ENCODE measurements at regions not wholly inside any gene's neighbourhood (a gene's known extent, or its start where the extent isn't known, plus 50 kb on each side); places are given as distances from the start of the nearest gene placed in this dataset.
A peak's percentile ranks its signal among the peaks of the same experiment; 100 is the strongest.

DNA sequence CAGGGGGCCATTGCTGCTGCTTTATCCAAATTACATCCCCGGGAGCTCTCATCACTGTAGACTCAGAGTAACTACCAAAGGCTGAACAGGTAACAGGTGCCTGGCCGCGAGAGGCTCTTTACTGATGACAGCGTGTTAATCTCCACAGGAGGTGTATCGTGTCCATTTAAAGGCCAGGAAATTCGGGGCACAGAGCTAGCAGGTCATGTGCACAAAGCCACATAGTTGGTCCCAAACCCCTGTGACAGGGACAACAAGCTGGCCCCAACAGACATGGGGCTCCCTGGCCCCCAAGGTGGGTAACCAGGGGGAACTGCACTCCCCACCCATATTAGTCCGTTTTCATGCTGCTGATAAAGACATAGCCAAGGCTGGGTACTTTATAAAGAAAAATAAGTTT, 55.3 kb upstream of the RBFOX3 start:
- TF ChIP-seq, protein P1, sequence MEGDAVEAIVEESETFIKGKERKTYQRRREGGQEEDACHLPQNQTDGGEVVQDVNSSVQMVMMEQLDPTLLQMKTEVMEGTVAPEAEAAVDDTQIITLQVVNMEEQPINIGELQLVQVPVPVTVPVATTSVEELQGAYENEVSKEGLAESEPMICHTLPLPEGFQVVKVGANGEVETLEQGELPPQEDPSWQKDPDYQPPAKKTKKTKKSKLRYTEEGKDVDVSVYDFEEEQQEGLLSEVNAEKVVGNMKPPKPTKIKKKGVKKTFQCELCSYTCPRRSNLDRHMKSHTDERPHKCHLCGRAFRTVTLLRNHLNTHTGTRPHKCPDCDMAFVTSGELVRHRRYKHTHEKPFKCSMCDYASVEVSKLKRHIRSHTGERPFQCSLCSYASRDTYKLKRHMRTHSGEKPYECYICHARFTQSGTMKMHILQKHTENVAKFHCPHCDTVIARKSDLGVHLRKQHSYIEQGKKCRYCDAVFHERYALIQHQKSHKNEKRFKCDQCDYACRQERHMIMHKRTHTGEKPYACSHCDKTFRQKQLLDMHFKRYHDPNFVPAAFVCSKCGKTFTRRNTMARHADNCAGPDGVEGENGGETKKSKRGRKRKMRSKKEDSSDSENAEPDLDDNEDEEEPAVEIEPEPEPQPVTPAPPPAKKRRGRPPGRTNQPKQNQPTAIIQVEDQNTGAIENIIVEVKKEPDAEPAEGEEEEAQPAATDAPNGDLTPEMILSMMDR (IDR thresholded peaks at IDR 0.05; ENCODE audit: poor library complexity), result no peak
- TF ChIP-seq EZH2phosphoT487 (IDR thresholded peaks at IDR 0.05; ENCODE audit: low read depth, severe bottlenecking, unreplicated experiment), result no peak
- TF ChIP-seq EZH2 (IDR thresholded peaks at IDR 0.05; ENCODE audit: borderline replicate concordance), result no peak
- Histone ChIP-seq H4K20me1 (ENCODE audit: insufficient read depth, poor library complexity, severe bottlenecking) (no peaks in the 10 kb centered on the region), H3K9me3 (ENCODE audit: low read depth) (no peaks in the 10 kb centered on the region), H3K79me2 (no peaks in the 10 kb centered on the region), H3K9me2 (replicated peaks; ENCODE audit: insufficient read depth) (no peaks in the 10 kb centered on the region), H3K27ac (no peak overlapping the region), H3K4me3 (no peak overlapping the region), H3K27me3 (no peaks in the 10 kb centered on the region), H3K36me3 (replicated peaks; ENCODE audit: insufficient read depth, low read depth) (no peaks in the 10 kb centered on the region), H3K4me2 (no peak overlapping the region), H3K4me1 (ENCODE audit: insufficient read depth) (peaks cover 6% of the 10 kb centered on the region), H2AFZ (no peak overlapping the region)
- 79% methylated on average over 7 of the region's 7 CpGs for WGBS (ENCODE audit: low lambda C conversion rate, missing lambda C conversion rate)
- no peak for DNase-seq (ENCODE audit: low spot score)

DNA sequence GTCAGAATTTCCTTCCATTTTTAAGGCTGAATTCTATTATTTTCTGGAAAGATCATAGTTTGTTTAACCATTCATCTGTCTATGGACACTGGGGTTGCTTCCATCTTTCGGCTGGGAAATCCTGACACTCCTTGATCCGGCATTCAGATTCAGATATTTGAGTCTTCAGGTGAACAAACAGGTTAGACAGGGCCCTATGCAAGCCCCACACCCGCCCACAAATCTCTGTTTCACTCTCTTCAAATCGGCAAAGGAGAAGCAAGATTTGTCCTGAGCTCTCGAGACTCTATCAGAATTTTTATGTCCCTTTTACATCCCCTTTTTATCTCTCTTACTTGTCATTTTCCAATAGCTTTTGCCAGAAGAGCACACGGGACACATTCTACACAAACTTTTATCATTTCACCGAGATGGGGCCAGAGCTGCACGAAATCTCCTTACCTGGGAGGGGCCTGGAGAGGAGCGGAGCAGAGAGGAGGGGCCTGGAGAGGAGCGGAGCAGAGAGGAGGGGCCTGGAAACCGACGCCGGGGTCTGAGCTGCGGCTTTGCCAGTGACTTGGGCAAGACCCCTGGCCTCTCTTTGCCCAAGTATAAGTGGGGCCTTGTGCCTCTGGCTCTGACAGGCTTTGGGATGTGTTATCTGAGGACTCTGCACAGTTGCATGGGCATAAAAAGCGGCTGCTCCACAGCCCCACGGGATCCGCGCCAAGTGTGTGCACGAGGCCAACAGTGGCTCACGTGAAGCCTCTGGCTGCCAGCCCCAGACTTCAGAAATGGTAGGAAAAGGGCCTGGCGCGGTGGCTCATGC, 54.3 kb upstream of the RBFOX3 start:
- Histone ChIP-seq H3K9me3 (ENCODE audit: low read depth) (no peaks in the 10 kb centered on the region), H3K27ac (peak overlapping the region; percentile 5), H3K4me2 (peak overlapping the region; percentile 66), H3K27me3 (no peaks in the 10 kb centered on the region), H3K9me2 (replicated peaks; ENCODE audit: insufficient read depth) (no peaks in the 10 kb centered on the region), H2AFZ (peak overlapping the region; percentile 10), H3K36me3 (replicated peaks; ENCODE audit: insufficient read depth, low read depth) (no peaks in the 10 kb centered on the region), H3K4me1 (ENCODE audit: insufficient read depth) (peaks cover 6% of the 10 kb centered on the region), H4K20me1 (ENCODE audit: insufficient read depth, poor library complexity, severe bottlenecking) (no peaks in the 10 kb centered on the region), H3K4me3 (no peak overlapping the region), H3K79me2 (no peaks in the 10 kb centered on the region)
- TF ChIP-seq EZH2 (IDR thresholded peaks at IDR 0.05; ENCODE audit: borderline replicate concordance) (no peak), EZH2phosphoT487 (IDR thresholded peaks at IDR 0.05; ENCODE audit: low read depth, severe bottlenecking, unreplicated experiment) (no peak)
- TF ChIP-seq, protein P1 (IDR thresholded peaks at IDR 0.05; ENCODE audit: poor library complexity), result no peak
- DNase-seq (ENCODE audit: low spot score), result peak; percentile 61
- WGBS (ENCODE audit: low lambda C conversion rate, missing lambda C conversion rate), result 25% methylated on average over 22 of the region's 22 CpGs

DNA sequence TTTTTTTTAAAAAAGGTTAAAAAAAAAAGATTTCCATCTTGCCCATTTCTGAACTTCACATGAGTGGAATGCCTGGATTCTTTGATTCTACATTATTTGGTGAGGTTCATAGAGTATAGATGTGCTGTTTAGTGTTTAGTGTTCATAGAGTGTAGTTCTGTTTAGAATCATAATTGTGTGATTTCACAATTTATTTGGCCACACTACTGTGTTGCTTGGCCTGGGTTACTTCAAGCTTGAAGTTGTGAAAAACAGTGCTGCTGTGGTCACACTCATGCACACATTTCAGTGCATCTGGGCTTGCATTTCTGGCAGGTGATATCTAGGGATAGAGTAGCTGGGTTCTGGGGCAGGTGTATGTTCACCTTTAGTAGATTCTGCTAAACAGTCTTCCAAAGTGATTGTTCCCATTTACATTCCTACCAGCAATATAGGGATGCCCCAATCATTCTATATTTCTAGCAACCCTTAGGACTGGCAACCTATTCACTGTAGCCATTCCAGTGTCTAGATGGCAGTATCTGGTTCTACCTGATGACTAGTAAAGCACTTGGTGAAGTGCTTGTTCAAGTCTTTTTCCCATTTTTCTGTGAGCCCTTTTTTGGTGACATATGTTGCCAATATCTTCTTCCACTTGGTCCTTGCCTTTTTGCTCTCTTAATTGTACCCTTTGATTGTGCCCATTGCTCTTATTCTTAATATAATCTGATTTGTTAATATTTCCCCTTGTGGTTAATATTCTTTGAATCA, 50.6 kb upstream of the RBFOX3 start:
- no peaks in the 10 kb centered on the region for H3K27me3 ChIP-seq
- H3K27ac ChIP-seq, result no peak overlapping the region
- H4K20me1 ChIP-seq (ENCODE audit: insufficient read depth, poor library complexity, severe bottlenecking), result no peaks in the 10 kb centered on the region
- H3K4me3 ChIP-seq, result no peak overlapping the region
- DNase-seq (ENCODE audit: low spot score), result no peak
- TF ChIP-seq EZH2phosphoT487 (IDR thresholded peaks at IDR 0.05; ENCODE audit: low read depth, severe bottlenecking, unreplicated experiment) (no peak), EZH2 (IDR thresholded peaks at IDR 0.05; ENCODE audit: borderline replicate concordance) (no peak)
- TF ChIP-seq, protein P1 (IDR thresholded peaks at IDR 0.05; ENCODE audit: poor library complexity), result no peak
- H3K79me2 ChIP-seq, result no peaks in the 10 kb centered on the region
- H3K36me3 ChIP-seq (replicated peaks; ENCODE audit: insufficient read depth, low read depth), result no peaks in the 10 kb centered on the region
- H3K9me3 ChIP-seq (ENCODE audit: low read depth), result no peaks in the 10 kb centered on the region
- H3K4me1 ChIP-seq (ENCODE audit: insufficient read depth), result peaks cover 6% of the 10 kb centered on the region
- no peak overlapping the region for H2AFZ ChIP-seq
- no peaks in the 10 kb centered on the region for H3K9me2 ChIP-seq (replicated peaks; ENCODE audit: insufficient read depth)
- no peak overlapping the region for H3K4me2 ChIP-seq
